AG09309 (cell line): ENCODE measurements at regions not wholly inside any gene's neighbourhood (a gene's known extent, or its start where the extent isn't known, plus 50 kb on each side); places are given as distances from the start of the nearest gene placed in this dataset.
A peak's percentile ranks its signal among the peaks of the same experiment; 100 is the strongest.
"Not testable (repeated sequence)": the region's sequence is repeated elsewhere in the genome, so short reads cannot be mapped to it uniquely, and the experiment has no call there.

Experiments used
- DNase-seq: peaks from one replicate; pipeline ENCODE4 v3.0.0-alpha.2; 2010; ENCODE audit warnings: low read depth
- H3K4me3 ChIP-seq: 2 replicates; pipeline ENCODE4 v1.5.1; 2011; ENCODE audit warnings: mild to moderate bottlenecking, low read depth, low read length, moderate library complexity; ENCODE audit not compliant: control insufficient read depth
- CTCF ChIP-seq: IDR thresholded peaks from 2 replicates; pipeline ENCODE4 v1.5.1; 2011; ENCODE audit warnings: mild to moderate bottlenecking, low read depth, low read length, inconsistent platforms; ENCODE audit not compliant: insufficient read depth, control insufficient read depth; ENCODE audit errors: missing control alignments

GRCh38 chr1:94349853-94350252 lies 68.3 kb upstream of the ABCD3 start:
- no peak for DNase-seq
- no peak overlapping the region for H3K4me3 ChIP-seq
- no peak for TF ChIP-seq CTCF

GRCh38 chr1:94348386-94348785 lies 69.8 kb upstream of the ABCD3 start:
- not testable (repeated sequence) for DNase-seq, H3K4me3 ChIP-seq

GRCh38 chr1:94345148-94345721 lies 73.0 kb upstream of the ABCD3 start:
- TF ChIP-seq CTCF: no peak
- H3K4me3 ChIP-seq: no peak overlapping the region
- no peak for DNase-seq

- TF ChIP-seq CTCF: no peak
- no peak for DNase-seq
- no peak overlapping the region for H3K4me3 ChIP-seq
These were observed 75.8 kb upstream of the ABCD3 start for GRCh38 chr1:94342416-94342815.

- no peak overlapping the region for H3K4me3 ChIP-seq
- no peak for TF ChIP-seq CTCF
- DNase-seq: no peak
These were observed 78.8 kb upstream of the ABCD3 start for GRCh38 chr1:94339206-94339927.

- DNase-seq: no peak
- H3K4me3 ChIP-seq: no peak overlapping the region
- no peak for TF ChIP-seq CTCF
These were observed 81.2 kb upstream of the ABCD3 start for GRCh38 chr1:94336991-94337390.

- peak; percentile 74 for TF ChIP-seq CTCF
- no peak overlapping the region for H3K4me3 ChIP-seq
- peak; percentile 83 for DNase-seq
These were observed 82.2 kb upstream of the ABCD3 start for GRCh38 chr1:94335950-94336349.
